T follicular helper cell (primary cell): ENCODE measurements at regions not wholly inside any gene's neighbourhood (a gene's known extent, or its start where the extent isn't known, plus 50 kb on each side); places are given as distances from the start of the nearest gene placed in this dataset.

Experiments
- DNase-seq: peaks from one replicate; pipeline ENCODE4 v3.0.0-alpha.2; 2020; ENCODE audit warnings: low read depth

DNA sequence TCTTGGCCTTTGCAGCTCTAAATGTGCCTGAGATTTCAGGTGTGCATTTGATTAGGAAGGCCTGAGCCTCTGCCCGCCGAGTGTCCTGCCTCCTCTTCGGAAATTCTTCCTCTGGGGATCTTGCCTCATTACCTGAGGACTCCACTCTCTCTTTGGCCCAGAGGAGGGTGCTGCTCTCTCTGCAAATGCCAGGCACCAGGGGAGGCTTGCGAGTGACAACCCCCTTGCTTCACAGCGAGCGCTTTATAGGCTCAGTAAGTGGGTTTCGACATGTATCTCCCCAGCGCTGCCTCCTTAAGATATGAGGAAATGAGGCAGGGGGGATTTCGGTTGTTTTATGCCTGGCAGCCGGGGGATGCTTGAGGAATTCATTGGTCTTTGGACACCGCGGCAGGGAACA is 423.9 kb downstream of the GLRX3 start:
- DNase-seq, result no peak

DNA sequence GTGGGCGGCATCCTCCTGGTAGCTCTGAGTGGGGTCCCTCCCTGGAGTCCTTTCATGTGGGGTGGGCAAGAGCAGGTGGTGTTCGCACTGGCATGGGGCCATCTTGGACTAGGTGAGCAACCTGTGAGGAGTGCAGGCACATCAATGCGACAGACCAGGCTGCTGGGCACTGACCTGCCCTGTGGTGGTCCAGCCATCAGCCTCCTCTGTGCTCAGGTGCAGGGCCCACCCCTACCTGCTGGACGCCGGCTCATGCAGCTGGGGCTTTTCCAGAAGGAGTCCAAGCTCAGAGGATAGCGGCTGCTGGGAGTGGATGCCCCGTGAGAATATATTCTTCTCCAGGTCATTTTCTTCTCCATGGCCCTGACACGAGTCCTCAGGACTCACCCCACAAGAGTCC is 424.4 kb downstream of the GLRX3 start:
- no peak for DNase-seq

- no peak for DNase-seq
Measured at GRCh38 chr10:130561681-130562080, 425.5 kb downstream of the GLRX3 start.

DNA sequence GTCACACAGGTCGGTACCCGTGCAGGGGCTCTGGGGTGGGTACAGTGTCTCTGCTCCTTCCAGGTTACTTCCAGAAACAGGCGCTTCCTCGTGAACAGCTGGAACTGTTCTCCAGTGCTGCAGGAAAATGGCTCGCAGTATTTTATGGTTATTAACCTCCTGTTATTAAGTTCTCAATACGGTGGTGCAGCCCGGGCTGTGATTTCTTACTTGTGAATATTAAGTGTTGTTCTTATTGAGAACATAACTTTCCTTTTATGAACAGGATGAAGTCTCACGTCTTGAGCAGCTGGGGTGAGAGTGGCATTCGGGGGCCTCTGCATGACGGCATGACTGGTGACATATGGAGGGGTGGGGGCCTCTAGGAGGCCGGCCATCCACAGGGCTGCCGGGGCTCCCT is 430.8 kb downstream of the GLRX3 start:
- no peak for DNase-seq

- no peak for DNase-seq
Measured at GRCh38 chr10:130567436-130567835, 431.2 kb downstream of the GLRX3 start.

GRCh38 chr10:130568246-130568645 is 432.1 kb downstream of the GLRX3 start:
- DNase-seq, result no peak

GRCh38 chr10:130570074-130570473 is 433.9 kb downstream of the GLRX3 start:
- DNase-seq, result no peak

DNA sequence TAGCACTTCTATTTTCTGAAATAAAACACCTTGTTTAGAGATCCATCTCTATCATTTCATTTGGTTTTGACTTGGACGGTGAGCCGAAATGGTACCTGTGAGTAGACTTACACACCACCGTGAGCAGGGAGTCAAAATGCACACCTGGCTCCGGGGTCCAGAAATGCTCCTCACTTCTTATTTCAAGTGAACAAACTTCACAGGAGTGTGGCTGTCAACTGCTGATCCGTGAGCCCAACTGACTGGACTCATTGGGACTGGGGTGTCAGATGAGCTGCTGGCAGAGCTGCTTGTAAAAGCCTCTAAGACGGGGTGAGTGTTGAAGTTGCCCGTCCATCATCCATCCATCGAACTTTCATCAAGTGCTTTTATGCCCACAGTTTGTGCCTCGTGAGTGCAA is 435.5 kb downstream of the GLRX3 start:
- DNase-seq, result no peak

- no peak for DNase-seq
Measured at GRCh38 chr10:130573446-130573845, 437.3 kb downstream of the GLRX3 start.

DNA sequence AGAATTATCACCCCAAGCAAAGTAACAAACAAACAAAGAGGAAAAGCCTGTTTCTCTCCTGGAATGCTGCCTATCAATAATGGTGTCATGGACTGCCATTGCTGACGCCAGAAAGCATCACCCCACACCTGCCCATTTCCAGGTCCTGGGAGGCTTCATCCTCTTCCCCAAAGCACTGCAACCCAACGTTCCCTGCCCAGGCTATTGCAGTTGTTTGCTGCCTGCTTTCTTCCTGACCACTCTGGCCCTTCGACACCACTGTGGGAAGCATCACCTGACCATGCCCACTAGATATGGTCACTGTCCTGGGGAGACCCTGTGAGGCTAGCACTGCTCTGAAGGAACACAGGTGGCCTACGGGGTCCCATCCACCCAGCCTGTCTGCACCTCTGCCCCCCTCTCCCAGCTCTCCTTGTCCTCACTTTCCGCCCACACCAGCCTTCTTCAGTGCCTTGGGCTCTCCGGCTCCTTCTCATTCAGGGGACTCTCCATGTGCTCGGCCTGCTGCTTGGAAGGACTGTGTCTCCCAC is 439.6 kb downstream of the GLRX3 start:
- DNase-seq, result no peak

GRCh38 chr10:130576427-130576826 is 440.2 kb downstream of the GLRX3 start:
- no peak for DNase-seq

DNA sequence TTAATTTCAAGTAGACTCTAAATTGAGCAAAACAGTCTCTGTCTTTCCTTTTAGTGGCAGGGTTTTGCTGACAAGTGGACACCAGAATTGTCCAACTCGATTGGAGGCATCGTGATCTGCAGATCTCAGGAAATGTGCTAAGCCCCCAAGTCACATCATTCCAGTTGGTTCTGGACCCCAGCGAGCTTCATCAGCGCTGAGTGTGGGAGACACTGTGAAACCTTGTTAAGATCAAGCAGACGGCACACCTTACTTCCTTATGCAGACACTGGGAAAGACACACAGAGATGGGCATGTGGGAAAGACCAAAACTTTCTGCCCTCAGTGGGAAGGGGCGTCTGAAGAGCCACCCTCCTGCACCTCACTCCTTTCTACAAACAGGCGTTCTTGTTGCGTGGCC is 440.8 kb downstream of the GLRX3 start:
- DNase-seq, result no peak

DNA sequence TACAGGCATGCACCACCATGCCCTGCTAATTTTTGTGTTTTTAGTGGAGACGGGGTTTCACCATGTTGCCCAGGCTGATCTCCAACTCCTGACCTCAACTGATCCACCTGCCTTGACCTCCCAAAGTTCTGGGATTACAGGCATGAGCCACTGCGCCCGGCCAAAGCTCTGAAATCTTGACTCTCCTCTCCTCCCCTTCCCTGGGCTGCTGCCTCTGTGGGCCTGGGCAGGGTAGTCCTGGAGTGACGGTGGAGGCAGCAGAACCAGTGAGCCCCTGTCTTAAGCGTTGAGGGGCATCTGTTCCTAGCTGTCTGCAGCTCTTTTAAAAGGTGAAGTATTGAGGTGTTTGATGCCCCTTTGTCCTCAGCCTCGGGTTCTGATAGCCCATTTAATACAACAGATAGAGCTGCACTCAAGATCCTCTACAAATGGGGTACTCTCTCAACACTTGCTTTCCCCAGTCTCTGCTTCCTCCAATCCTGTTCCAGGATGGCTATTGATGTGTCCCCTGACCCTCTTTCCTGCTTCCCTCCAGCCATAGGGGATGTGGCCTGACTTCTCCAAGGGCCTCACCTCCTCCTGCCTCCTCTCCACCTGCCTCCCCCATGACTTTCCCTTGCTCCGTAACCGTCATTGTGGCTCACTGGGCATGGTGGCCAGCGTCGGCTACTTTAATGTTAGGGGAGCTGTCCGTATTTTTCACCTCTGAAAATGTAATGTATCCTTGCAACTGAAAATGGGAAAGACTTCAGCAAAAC is 442.5 kb downstream of the GLRX3 start:
- no peak for DNase-seq

DNA sequence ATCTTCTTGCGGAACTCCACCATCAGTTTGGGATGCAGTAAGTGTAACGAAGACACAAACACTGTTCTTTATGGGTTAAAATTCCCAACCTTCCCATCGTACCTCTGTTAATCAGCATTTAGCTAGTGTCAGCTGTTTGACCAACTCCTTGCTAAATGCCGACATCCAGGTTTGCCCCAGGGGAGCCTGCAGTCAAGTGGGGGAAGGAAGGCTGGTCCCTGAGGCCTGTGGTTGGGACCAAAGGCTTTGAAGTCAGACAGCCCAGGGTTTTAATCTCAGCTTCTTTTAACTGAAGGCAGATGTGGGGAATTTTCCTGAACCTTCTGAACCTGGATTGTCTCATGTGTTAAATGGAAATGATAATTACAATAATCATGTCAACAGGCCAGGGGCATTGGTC is 443.7 kb downstream of the GLRX3 start:
- DNase-seq, result no peak

GRCh38 chr10:130580975-130581374 is 444.8 kb downstream of the GLRX3 start:
- no peak for DNase-seq

- DNase-seq, result no peak
Measured at GRCh38 chr10:130587718-130588117, 451.5 kb downstream of the GLRX3 start.

- DNase-seq, result no peak
Measured at GRCh38 chr10:130606001-130606405, 469.8 kb downstream of the GLRX3 start.

GRCh38 chr10:130607366-130607765 is 471.2 kb downstream of the GLRX3 start:
- DNase-seq, result no peak

GRCh38 chr10:130611239-130611638 is 475.0 kb downstream of the GLRX3 start:
- no peak for DNase-seq

GRCh38 chr10:130615457-130615856 is 479.3 kb downstream of the GLRX3 start:
- DNase-seq, result no peak

GRCh38 chr10:130617985-130618384 is 481.8 kb downstream of the GLRX3 start:
- DNase-seq, result no peak

DNA sequence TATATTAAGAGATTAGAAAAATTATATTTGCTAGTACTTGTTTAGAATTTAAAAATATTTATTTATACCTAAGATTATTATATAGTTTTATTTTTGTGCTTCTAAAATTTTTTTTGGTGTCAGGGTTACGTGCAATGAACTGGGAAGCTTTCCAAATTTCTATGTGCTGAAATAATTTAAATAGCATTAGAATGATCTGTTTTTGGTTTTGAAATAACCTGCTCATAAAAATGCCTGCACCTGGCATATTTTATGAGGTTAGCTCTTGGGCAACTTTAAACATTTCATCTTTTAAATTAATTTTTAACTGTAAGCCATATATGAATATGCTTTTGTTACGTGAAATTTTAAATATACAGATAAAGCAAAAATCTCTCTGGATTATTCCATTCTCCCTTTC is 482.5 kb downstream of the GLRX3 start:
- DNase-seq, result no peak

DNA sequence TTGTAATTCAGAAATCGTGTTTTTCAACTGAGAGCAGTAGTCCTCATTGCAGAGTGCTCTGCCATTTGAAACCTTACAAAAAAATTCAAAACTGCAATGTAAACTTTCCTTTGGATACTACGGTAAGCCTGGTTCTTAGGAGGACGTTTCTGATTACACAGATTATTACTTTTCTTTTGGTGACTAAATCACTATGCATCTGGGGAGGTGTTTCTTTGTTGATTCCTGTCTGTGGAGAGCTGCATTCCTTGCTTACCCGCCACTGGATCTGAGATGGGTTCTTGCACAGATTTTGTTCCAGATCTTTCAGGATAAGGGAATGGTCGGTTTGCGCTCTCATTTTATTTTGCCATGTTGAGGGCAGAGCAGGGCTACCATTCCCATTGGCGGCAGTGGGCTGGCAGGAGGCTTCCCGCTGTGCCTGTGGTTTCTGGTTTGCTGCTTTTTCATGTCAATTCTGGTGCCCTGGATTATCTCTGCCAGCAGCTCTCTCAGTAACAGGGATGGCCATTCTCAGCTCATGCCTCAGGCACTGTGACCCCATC is 485.1 kb downstream of the GLRX3 start:
- no peak for DNase-seq
